SK-N-SH (cell line): ENCODE measurements at regions not wholly inside any gene's neighbourhood (a gene's known extent, or its start where the extent isn't known, plus 50 kb on each side); places are given as distances from the start of the nearest gene placed in this dataset.

Experiments
- CTCF ChIA-PET: fragments of 300-600, 350-600 bp; formaldehyde crosslinking; extraction: SDS; loops from one replicate; lab custom pipeline; 2021; lab: Yijun Ruan, JAX
- POLR2A ChIA-PET: fragments of 350-600 bp; sonication (Branson Sonifier 250); formaldehyde crosslinking; extraction: SDS; loops from one replicate; lab custom pipeline; 2020; ENCODE audit warnings: antibody characterized with exemption, inconsistent platforms; lab: Yijun Ruan, JAX
- DNase-seq: peaks from one replicate; pipeline ENCODE4 v3.0.0; 2012
- H2AFZ ChIP-seq: fragments of 200-600 bp; sonication (generic); 2 replicates; pipeline ENCODE4 v1.8.1; 2016; ENCODE audit warnings: antibody characterized with exemption, mild to moderate bottlenecking, low read depth
- H3F3A ChIP-seq: fragments of 200-600 bp; sonication (generic); replicated peaks from 2 replicates; pipeline ENCODE3; 2016; ENCODE audit warnings: antibody characterized with exemption, mild to moderate bottlenecking; ENCODE audit not compliant: insufficient read depth
- H3K27ac ChIP-seq, 2 experiments: fragments of 200-500 bp in 1 of 2; fragments of 200-600 bp in 1 of 2; sonication (Bioruptor generic) in 1 of 2; sonication (generic), shearing (Covaris generic) in 1 of 2; 2 replicates each; pipeline versions ENCODE4 v1.5.1 to v1.6.1; 2014 to 2016; ENCODE audit warnings: low read depth in 2 of 2, inconsistent platforms in 1 of 2, low read length in 1 of 2, mild to moderate bottlenecking in 1 of 2, mixed read lengths in 1 of 2
- H3K27me3 ChIP-seq: fragments of 200-600 bp; sonication (generic), shearing (Covaris generic); 2 replicates; pipeline ENCODE4 v1.6.1; 2016; ENCODE audit warnings: mixed run types; ENCODE audit not compliant: insufficient read depth
- H3K36me3 ChIP-seq, 2 experiments: fragments of 200-500 bp in 1 of 2; fragments of 200-600 bp in 1 of 2; sonication (Bioruptor generic) in 1 of 2; sonication (generic) in 1 of 2; replicated peaks in 1 of 2; 2 replicates each; pipeline versions ENCODE3 to v1.5.1; 2014 to 2016; ENCODE audit warnings: low read length in 1 of 2, mild to moderate bottlenecking in 1 of 2; ENCODE audit not compliant: insufficient read depth in 2 of 2, control insufficient read depth in 1 of 2
- H3K4me1 ChIP-seq, 2 experiments: fragments of 200-500 bp in 1 of 2; fragments of 200-600 bp in 1 of 2; sonication (Bioruptor generic) in 1 of 2; sonication (generic), shearing (Covaris generic) in 1 of 2; 2 replicates each; pipeline versions ENCODE4 v1.5.1 to v1.6.1; 2014 to 2016; ENCODE audit warnings: low read depth in 1 of 2, low read length in 1 of 2, mixed run types in 1 of 2; ENCODE audit not compliant: insufficient read depth in 2 of 2, control insufficient read depth in 1 of 2
- H3K4me2 ChIP-seq: fragments of 200-600 bp; sonication (generic), shearing (Covaris generic); 2 replicates; pipeline ENCODE4 v1.6.1; 2017; ENCODE audit warnings: mixed run types
- H3K4me3 ChIP-seq, 2 experiments: fragments of 200-500 bp in 1 of 2; fragments of 200-600 bp in 1 of 2; sonication (Bioruptor generic) in 1 of 2; sonication (generic), shearing (Covaris generic) in 1 of 2; 2 replicates each; pipeline versions ENCODE4 v1.5.1 to v1.8.1; 2014 to 2016; ENCODE audit warnings: low read depth in 2 of 2, inconsistent platforms in 1 of 2, low read length in 1 of 2, mild to moderate bottlenecking in 1 of 2, mixed read lengths in 1 of 2, moderate library complexity in 1 of 2
- H3K79me2 ChIP-seq: fragments of 200-600 bp; sonication (generic); 2 replicates; pipeline ENCODE4 v1.8.1; 2017; ENCODE audit warnings: mild to moderate bottlenecking; ENCODE audit not compliant: insufficient read depth
- H3K9ac ChIP-seq: fragments of 200-600 bp; sonication (generic); 2 replicates; pipeline ENCODE4 v1.6.1; 2017; ENCODE audit warnings: mixed run types
- H3K9me2 ChIP-seq: fragments of 200-600 bp; sonication (generic); 2 replicates; pipeline ENCODE4 v1.6.1; 2017; ENCODE audit warnings: mixed run types
- H3K9me3 ChIP-seq: fragments of 200-600 bp; sonication (generic); 2 replicates; pipeline ENCODE4 v1.6.1; 2017; ENCODE audit warnings: mixed run types, mild to moderate bottlenecking, moderate library complexity
- H4K20me1 ChIP-seq: fragments of 200-600 bp; sonication (generic); 2 replicates; pipeline ENCODE4 v1.6.1; 2017; ENCODE audit warnings: mild to moderate bottlenecking, mixed run types; ENCODE audit not compliant: insufficient read depth
- EP300 ChIP-seq, 2 experiments: IDR thresholded peaks; 2 replicates each; pipeline versions ENCODE4 v1.4.0 to v1.6.1; 2012; ENCODE audit warnings: borderline replicate concordance in 1 of 2, low read depth in 1 of 2, low read length in 1 of 2
- GATA2 ChIP-seq: sonication (generic); formaldehyde crosslinking; IDR thresholded peaks from 2 replicates; pipeline ENCODE4 v1.5.0; 2020; ENCODE audit warnings: mild to moderate bottlenecking, missing genetic modification reagents
- MAX ChIP-seq: IDR thresholded peaks from 2 replicates; pipeline ENCODE4 v1.4.0; 2012; ENCODE audit warnings: low read depth
- MXI1 ChIP-seq: IDR thresholded peaks from 2 replicates; pipeline ENCODE4 v1.6.1; 2012; ENCODE audit warnings: mild to moderate bottlenecking, low read depth, low read length, improper control_type of control experiment
- RCOR1 ChIP-seq: fragments of 150-350 bp; IDR thresholded peaks from 2 replicates; pipeline ENCODE4 v1.6.1; 2017; ENCODE audit warnings: antibody characterized with exemption, low read length
- RFX5 ChIP-seq: IDR thresholded peaks from 2 replicates; pipeline ENCODE4 v1.6.1; 2012; ENCODE audit warnings: mild to moderate bottlenecking, improper control_type of control experiment, low read length
- USF2 ChIP-seq: fragments of 150-350 bp; IDR thresholded peaks from 2 replicates; pipeline ENCODE4 v1.6.1; 2017; ENCODE audit warnings: antibody characterized with exemption, low read length, low read depth, borderline replicate concordance
- YY1 ChIP-seq: IDR thresholded peaks from 2 replicates; pipeline ENCODE4 v1.4.0; 2012; ENCODE audit warnings: low read depth, mild to moderate bottlenecking
- WGBS: methylation state at CpG from one replicate; pipeline ENCODE4 v1.1.6; 2017; ENCODE audit warnings: low lambda C conversion rate; 5-methylcytosine and 5-hydroxymethylcytosine counted together
- TF ChIP-seq, protein P1 (sequence below): IDR thresholded peaks from 2 replicates; pipeline ENCODE4 v1.4.0; 2012; ENCODE audit warnings: low read depth, borderline replicate concordance

- no peaks in the 10 kb centered on the region for H3F3A ChIP-seq
- no peak overlapping the region for H3K4me3 ChIP-seq
- ChIA-PET CTCF (interaction anchor here (0.6 to 1.1 kb wide), 3 partner anchors 40 to 1004 kb away, joined by 3 read pairs; no protein-coding TSS in a partner anchor), POLR2A (no interaction called here)
- peaks cover 7% of the 10 kb centered on the region; the same call in 1 of the 2 replicates for H3K27me3 ChIP-seq
- H3K9me3 ChIP-seq, result no peaks in the 10 kb centered on the region
- TF ChIP-seq MXI1 (no peak), GATA2 (peak; percentile 29; the same call in 1 of the 2 replicates), RFX5 (no peak), USF2 (no peak), RCOR1 (0 out of 2 replicates have a peak, but pooled peaks have one; percentile 22), EP300 (IDR thresholded peaks at IDR 0.05; ENCODE audit: borderline replicate concordance in 1 of 2, low read depth in 1 of 2, low read length in 1 of 2) (peak in 1 of 2 experiments; percentile 40; a peak in 1 of 4 replicates)
- H2AFZ ChIP-seq, result no peak overlapping the region
- H3K36me3 ChIP-seq, result no peaks in the 10 kb centered on the region
- no peaks in the 10 kb centered on the region for H4K20me1 ChIP-seq
- H3K27ac ChIP-seq, result no peak overlapping the region
- no peak overlapping the region for H3K9ac ChIP-seq
- H3K9me2 ChIP-seq, result no peaks in the 10 kb centered on the region
- 2% methylated on average over 4 of the region's 4 CpGs for WGBS
- H3K4me1 ChIP-seq, result no peaks in the 10 kb centered on the region
- H3K4me2 ChIP-seq, result no peak overlapping the region
- DNase-seq, result peak; percentile 6
- no peaks in the 10 kb centered on the region for H3K79me2 ChIP-seq
These were observed 423.3 kb downstream of the TMEM135 start for GRCh38 chr11:87460842-87461637.

- TF ChIP-seq MAX (no peak), GATA2 (no peak), YY1 (no peak)
- TF ChIP-seq, protein P1, sequence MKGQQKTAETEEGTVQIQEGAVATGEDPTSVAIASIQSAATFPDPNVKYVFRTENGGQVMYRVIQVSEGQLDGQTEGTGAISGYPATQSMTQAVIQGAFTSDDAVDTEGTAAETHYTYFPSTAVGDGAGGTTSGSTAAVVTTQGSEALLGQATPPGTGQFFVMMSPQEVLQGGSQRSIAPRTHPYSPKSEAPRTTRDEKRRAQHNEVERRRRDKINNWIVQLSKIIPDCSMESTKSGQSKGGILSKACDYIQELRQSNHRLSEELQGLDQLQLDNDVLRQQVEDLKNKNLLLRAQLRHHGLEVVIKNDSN, result no peak
- Histone ChIP-seq H2AFZ (no peak overlapping the region), H3K9me3 (no peaks in the 10 kb centered on the region), H3K79me2 (no peaks in the 10 kb centered on the region), H3F3A (no peaks in the 10 kb centered on the region), H3K27ac (no peak overlapping the region), H3K9ac (no peak overlapping the region), H3K9me2 (no peaks in the 10 kb centered on the region), H3K4me1 (no peaks in the 10 kb centered on the region), H3K4me2 (no peak overlapping the region), H4K20me1 (no peaks in the 10 kb centered on the region), H3K27me3 (peaks cover 4% of the 10 kb centered on the region; the same call in 1 of the 2 replicates), H3K4me3 (no peak overlapping the region), H3K36me3 (no peaks in the 10 kb centered on the region)
- WGBS, result 68% methylated on average over 1 of the region's 1 CpG
- no peak for DNase-seq
- POLR2A ChIA-PET, result no interaction called here
- CTCF ChIA-PET, result no interaction called here
These were observed 422.5 kb downstream of the TMEM135 start for GRCh38 chr11:87460279-87460678.
